BJ (cell line): ENCODE measurements at regions not wholly inside any gene's neighbourhood (a gene's known extent, or its start where the extent isn't known, plus 50 kb on each side); places are given as distances from the start of the nearest gene placed in this dataset.

ENCODE experiments used
- CTCF ChIA-PET: fragments of 350-600 bp; formaldehyde crosslinking; extraction: SDS; loops from one replicate; lab custom pipeline; 2021; ENCODE audit warnings: antibody characterized with exemption, inconsistent platforms; lab: Yijun Ruan, JAX
- POLR2A ChIA-PET: fragments of 300-600 bp; sonication (Branson Sonifier 250); formaldehyde crosslinking; extraction: SDS; loops from one replicate; lab custom pipeline; 2021; ENCODE audit warnings: antibody characterized with exemption; lab: Charles Lee
- DNase-seq: peaks from one replicate; pipeline ENCODE4 v3.0.0-alpha.2; 2011; ENCODE audit warnings: low read depth
- H3K27me3 ChIP-seq: 2 replicates; pipeline ENCODE4 v1.6.0; 2011; ENCODE audit warnings: low read length; ENCODE audit not compliant: control insufficient read depth, insufficient read depth
- H3K36me3 ChIP-seq: 2 replicates; pipeline ENCODE4 v1.5.1; 2011; ENCODE audit warnings: low read length; ENCODE audit not compliant: control insufficient read depth, insufficient read depth
- H3K4me3 ChIP-seq: 2 replicates; pipeline ENCODE4 v1.5.1; 2011; ENCODE audit warnings: low read depth, mild to moderate bottlenecking, control low read depth, low read length
- TF ChIP-seq, protein P1 (sequence below): IDR thresholded peaks from 2 replicates; pipeline ENCODE4 v1.5.1; 2011; ENCODE audit warnings: low read depth, mild to moderate bottlenecking, control low read depth, inconsistent platforms, low read length, moderate library complexity; ENCODE audit not compliant: insufficient read depth

DNA sequence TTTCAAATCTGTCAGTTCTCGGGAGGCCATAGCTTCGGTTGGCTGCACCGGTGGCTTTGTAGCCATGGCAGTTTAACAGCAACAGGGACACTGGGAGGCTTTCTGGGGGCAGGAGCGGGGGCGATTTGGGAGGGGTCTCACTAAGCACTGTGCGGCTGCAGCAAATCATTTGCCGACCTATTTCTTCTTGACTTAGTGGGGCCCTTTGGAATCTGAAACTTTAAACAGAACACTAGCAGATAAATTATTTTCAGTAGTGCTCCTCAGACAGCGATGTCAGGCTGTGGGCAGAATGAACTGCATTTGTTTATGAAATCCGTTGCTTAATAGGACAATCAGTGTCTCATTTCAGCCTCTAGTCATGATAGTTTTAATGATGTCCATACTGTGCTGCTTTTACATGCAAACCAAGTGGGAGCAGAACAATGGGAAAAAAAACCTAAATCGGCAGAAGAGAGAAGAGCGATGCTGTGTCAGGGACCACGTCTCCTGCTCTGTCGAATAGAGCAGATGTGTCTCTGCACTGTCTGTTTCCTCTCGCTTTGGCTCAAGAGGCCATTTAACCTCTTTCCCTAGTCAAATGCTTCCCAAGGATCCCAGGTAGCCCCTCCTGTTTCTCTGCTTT lies 211.9 kb downstream of the OLFM4 start:
- TF ChIP-seq, protein P1, sequence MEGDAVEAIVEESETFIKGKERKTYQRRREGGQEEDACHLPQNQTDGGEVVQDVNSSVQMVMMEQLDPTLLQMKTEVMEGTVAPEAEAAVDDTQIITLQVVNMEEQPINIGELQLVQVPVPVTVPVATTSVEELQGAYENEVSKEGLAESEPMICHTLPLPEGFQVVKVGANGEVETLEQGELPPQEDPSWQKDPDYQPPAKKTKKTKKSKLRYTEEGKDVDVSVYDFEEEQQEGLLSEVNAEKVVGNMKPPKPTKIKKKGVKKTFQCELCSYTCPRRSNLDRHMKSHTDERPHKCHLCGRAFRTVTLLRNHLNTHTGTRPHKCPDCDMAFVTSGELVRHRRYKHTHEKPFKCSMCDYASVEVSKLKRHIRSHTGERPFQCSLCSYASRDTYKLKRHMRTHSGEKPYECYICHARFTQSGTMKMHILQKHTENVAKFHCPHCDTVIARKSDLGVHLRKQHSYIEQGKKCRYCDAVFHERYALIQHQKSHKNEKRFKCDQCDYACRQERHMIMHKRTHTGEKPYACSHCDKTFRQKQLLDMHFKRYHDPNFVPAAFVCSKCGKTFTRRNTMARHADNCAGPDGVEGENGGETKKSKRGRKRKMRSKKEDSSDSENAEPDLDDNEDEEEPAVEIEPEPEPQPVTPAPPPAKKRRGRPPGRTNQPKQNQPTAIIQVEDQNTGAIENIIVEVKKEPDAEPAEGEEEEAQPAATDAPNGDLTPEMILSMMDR = no peak
- DNase-seq = no peak
- H3K4me3 ChIP-seq = no peak overlapping the region
- H3K27me3 ChIP-seq = no peaks in the 10 kb centered on the region
- H3K36me3 ChIP-seq = no peaks in the 10 kb centered on the region
- POLR2A ChIA-PET = no interaction called here
- CTCF ChIA-PET = interaction anchor here (1.0 kb wide), 1 partner anchor 10 kb away, joined by 7 read pairs; no protein-coding TSS in a partner anchor

DNA sequence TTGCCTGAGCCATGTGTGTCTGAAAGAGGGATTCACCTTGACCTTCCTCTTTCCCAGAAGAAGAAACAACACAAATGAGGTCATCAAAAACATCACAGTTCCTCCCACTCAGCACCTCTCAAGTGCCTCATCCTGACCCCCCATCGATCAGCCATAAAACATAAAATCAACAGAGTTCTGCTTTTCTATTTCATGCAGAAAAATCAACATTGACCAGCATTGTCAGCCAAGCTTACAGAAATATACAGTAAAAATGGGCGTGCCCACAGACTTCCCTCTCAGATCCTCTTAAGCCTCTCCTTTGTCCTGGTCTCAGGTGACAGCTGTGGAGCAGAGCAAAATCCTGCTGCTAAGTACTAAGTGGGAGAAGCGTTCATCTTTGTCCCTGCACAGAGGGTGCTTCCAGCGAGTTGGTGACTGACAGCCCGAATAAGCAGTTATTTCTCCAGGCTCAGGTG lies 213.3 kb downstream of the OLFM4 start:
- TF ChIP-seq, protein P1 = no peak
- Histone ChIP-seq H3K27me3 (no peaks in the 10 kb centered on the region), H3K36me3 (no peaks in the 10 kb centered on the region), H3K4me3 (no peak overlapping the region)
- POLR2A ChIA-PET = no interaction called here
- CTCF ChIA-PET = no interaction called here
- no peak for DNase-seq

GRCh38 chr13:53249236-53249635 lies 220.6 kb downstream of the OLFM4 start:
- H3K36me3 ChIP-seq = no peaks in the 10 kb centered on the region
- no peak for DNase-seq
- no peaks in the 10 kb centered on the region for H3K27me3 ChIP-seq
- ChIA-PET POLR2A (no interaction called here), CTCF (interaction anchor here (1.4 to 2.9 kb wide), 3 partner anchors 11 to 22 kb away, joined by 5 to 17 read pairs (median 8); no protein-coding TSS in a partner anchor)
- TF ChIP-seq, protein P1 = no peak
- no peak overlapping the region for H3K4me3 ChIP-seq

DNA sequence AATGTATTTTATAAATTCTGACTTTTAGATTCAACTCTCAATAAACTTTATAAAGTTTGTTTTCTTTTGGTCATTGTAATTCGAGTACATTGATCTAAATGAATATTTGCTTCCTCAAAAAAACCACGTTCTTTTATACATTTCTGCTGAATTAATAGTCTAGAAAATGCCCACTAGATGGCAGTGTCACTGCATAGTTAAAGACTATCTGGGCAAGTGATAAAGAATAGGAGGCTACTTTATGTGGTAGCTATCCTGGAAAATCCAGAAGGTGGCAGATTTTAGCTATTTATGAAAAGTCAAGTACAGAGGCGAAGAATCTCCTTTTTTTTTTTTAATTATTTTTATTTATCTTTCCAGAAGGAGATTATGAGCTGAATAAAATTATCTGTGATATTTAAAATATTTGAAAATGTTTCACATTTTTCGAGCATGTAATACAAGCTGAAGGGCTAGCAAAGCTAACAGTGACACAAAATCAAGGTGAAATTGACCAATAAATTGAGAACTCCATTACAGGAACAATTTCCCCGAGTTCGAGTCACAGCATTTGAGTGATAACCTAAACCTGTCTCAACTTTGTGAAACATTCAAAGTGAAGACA lies 221.8 kb downstream of the OLFM4 start:
- no peaks in the 10 kb centered on the region for H3K27me3 ChIP-seq

DNA sequence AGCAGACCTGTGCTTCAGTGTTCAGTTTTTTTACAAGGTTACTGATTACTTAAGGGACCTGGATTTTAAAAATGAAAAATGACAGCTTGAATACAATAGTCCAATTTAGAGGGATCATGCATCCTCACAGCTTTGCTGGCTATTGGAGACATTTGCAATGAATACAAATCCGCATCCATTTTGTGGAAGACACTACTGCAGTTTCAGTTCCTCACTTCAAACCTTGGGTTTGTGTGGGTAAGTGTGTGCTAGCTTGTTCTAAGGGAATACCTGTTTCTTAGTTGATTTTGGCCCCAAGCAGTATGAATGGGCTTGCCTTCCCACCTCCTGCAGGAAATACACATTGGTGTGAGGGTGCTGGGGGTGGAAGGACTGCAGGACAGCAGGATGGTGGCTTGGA lies 222.4 kb downstream of the OLFM4 start:
- CTCF ChIA-PET = interaction anchor here (0.6 to 2.9 kb wide), 8 partner anchors 10 to 1354 kb away, joined by 3 to 17 read pairs (median 4); no protein-coding TSS in a partner anchor
- DNase-seq = no peak
- TF ChIP-seq, protein P1 = no peak
- H3K36me3 ChIP-seq = no peaks in the 10 kb centered on the region
- POLR2A ChIA-PET = no interaction called here
- no peaks in the 10 kb centered on the region for H3K27me3 ChIP-seq
- H3K4me3 ChIP-seq = no peak overlapping the region

More for the DNA sequence above, 221.8 kb downstream of the OLFM4 start:
- Histone ChIP-seq H3K36me3 (no peaks in the 10 kb centered on the region), H3K4me3 (no peak overlapping the region)
- POLR2A ChIA-PET = no interaction called here
- DNase-seq = peak; percentile 1
- TF ChIP-seq, protein P1 = peak; percentile 70
- CTCF ChIA-PET = interaction anchor here (0.6 to 2.9 kb wide), 8 partner anchors 9 to 1353 kb away, joined by 3 to 17 read pairs (median 4); no protein-coding TSS in a partner anchor
